WI38 (cell line): ENCODE measurements at regions not wholly inside any gene's neighbourhood (a gene's known extent, or its start where the extent isn't known, plus 50 kb on each side); places are given as distances from the start of the nearest gene placed in this dataset.

Source experiments
- H3K4me3 ChIP-seq: 2 replicates; pipeline ENCODE4 v1.5.1; 2011; ENCODE audit warnings: low read depth, mild to moderate bottlenecking, control low read depth, low read length
- CTCF ChIP-seq: IDR thresholded peaks from 2 replicates; pipeline ENCODE4 v1.5.1; 2012; ENCODE audit warnings: low read depth, mild to moderate bottlenecking, control low read depth, low read length

DNA sequence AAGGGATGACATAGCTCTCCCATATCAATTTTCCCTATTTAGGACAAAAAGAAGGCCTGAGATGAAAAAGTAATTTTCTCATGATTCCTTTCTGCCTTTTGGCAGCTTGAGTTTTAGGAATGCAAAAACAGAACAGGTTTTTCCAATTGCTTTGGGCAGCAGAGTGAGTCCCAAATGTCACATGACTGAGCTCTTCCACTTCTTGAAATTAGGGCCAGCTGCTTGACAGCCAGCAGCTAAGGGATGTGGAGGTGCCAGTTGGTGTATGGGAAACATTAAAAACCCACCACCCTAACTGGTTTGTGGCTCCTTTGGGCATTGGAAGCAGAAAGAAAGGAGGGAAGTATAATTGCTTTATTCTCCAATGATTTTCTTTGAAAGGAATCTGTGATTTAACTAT is 133.8 kb upstream of the FAM20A start:
- no peak overlapping the region for H3K4me3 ChIP-seq
- TF ChIP-seq CTCF = no peak

DNA sequence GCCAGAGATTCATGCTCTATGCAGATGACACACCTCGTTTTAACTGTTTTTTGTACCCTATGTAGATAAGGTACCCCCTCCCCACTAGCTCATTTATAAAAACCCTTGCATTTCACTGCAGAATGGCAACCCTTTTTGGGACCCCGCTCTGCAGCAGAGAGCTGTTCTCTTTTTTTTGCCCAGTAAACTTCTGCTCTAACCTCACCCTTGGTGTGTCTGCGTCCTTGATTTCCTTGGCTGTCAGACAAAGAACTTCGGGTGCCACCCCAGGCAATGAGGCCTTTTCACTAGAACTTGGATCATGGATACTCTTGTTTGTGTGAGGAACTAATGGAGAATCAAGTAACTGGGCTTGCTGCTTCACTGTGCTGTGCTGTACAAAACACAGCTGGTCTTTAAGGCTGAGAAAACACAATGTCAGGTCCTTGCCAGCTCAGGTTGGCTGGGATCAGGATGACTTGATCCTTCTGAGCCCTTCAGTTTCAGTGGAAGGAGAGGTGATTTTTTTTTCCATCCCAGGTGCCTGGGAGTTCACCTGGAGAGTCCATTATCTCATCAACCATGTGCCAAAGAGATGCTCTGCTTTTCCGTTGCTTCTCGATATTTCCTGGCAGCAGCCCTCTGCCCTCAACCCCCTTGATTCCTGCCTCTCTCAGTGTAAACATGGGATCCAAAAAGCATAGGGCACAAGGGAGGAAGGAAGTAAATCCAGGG is 133.2 kb upstream of the FAM20A start:
- H3K4me3 ChIP-seq = no peak overlapping the region
- TF ChIP-seq CTCF = no peak

- TF ChIP-seq CTCF = no peak
- H3K4me3 ChIP-seq = no peak overlapping the region
Measured at GRCh38 chr17:68733241-68734176, 132.3 kb upstream of the FAM20A start.

- TF ChIP-seq CTCF = no peak
- H3K4me3 ChIP-seq = no peak overlapping the region
Measured at GRCh38 chr17:68732301-68732749, 131.2 kb upstream of the FAM20A start.

GRCh38 chr17:68731465-68731864 is 130.3 kb upstream of the FAM20A start:
- H3K4me3 ChIP-seq = no peak overlapping the region
- TF ChIP-seq CTCF = no peak

GRCh38 chr17:68719431-68719830 is 118.3 kb upstream of the FAM20A start:
- TF ChIP-seq CTCF = no peak
- H3K4me3 ChIP-seq = no peak overlapping the region

- H3K4me3 ChIP-seq = no peak overlapping the region
Measured at GRCh38 chr17:68718926-68719325, 117.8 kb upstream of the FAM20A start.

More at GRCh38 chr17:68718926-68719325, 117.8 kb upstream of the FAM20A start:
- TF ChIP-seq CTCF = no peak
